Fibroblast of pulmonary artery (primary cell): ENCODE measurements at regions not wholly inside any gene's neighbourhood (a gene's known extent, or its start where the extent isn't known, plus 50 kb on each side); places are given as distances from the start of the nearest gene placed in this dataset.

Source experiments
- DNase-seq: peaks from one replicate; pipeline ENCODE4 v3.0.0-alpha.2; 2010; ENCODE audit warnings: low read depth
- H3K4me3 ChIP-seq: replicated peaks from 2 replicates; pipeline ENCODE4 v1.5.1; 2011; ENCODE audit warnings: low read depth, mild to moderate bottlenecking, control low read depth, low read length, moderate library complexity
- CTCF ChIP-seq: IDR thresholded peaks from 2 replicates; pipeline ENCODE4 v1.5.1; 2011; ENCODE audit warnings: mild to moderate bottlenecking, control low read depth, low read length, inconsistent platforms; ENCODE audit errors: missing control alignments

- no peak overlapping the region for H3K4me3 ChIP-seq
- no peak for DNase-seq
- TF ChIP-seq CTCF: no peak
Observed at GRCh38 chr18:42442656-42443055, 487.6 kb downstream of the PIK3C3 start.

GRCh38 chr18:42444349-42444748 lies 489.3 kb downstream of the PIK3C3 start:
- TF ChIP-seq CTCF: no peak
- no peak for DNase-seq
- H3K4me3 ChIP-seq: no peak overlapping the region

- H3K4me3 ChIP-seq: no peak overlapping the region
- TF ChIP-seq CTCF: no peak
- DNase-seq: no peak
Observed at GRCh38 chr18:42445359-42445758, 490.3 kb downstream of the PIK3C3 start.

- peak; percentile 67 for DNase-seq
- no peak overlapping the region for H3K4me3 ChIP-seq
- no peak for TF ChIP-seq CTCF
Observed at GRCh38 chr18:42446195-42446594, 491.2 kb downstream of the PIK3C3 start.

DNA sequence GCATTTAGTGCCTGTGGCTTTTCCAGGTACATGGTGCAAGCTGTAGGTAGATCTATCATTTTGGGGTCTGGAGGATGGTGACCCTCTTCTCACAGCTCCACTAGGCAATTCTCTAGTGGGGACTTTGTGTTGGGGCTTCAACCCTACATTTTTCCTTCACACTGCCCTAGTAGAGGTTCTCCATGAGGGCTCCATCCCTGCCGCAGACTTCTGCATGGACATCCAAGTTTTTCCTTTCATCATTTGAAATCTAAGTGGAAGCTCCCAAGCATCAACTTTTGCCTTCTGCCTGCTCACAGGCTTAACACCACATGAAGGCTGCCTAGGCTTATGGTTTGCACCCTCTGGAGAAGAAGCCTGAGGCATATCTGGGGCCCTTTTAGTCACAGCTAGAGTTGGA lies 492.7 kb downstream of the PIK3C3 start:
- H3K4me3 ChIP-seq: no peak overlapping the region
- DNase-seq: no peak
- no peak for TF ChIP-seq CTCF

DNA sequence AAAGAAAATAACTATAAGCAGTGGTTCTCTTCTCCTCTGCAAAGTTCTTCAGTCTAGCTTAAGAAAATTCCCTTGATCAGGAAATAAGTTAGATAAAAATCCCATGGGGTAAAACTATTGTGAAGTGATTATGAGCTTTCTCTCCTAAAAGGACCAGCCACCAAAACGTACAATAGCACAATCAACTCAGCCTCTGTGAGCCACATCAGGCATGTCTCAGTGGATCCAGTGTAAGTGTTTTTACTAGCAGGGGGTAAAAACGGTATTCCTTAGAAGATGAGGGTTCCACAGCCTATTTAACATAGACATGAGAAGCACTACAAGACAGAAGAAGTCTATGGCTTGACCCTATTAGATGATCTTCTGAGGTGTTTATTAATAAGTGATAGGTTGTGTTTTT lies 503.2 kb downstream of the PIK3C3 start:
- no peak overlapping the region for H3K4me3 ChIP-seq
- DNase-seq: no peak
- TF ChIP-seq CTCF: no peak

- TF ChIP-seq CTCF: no peak
- no peak for DNase-seq
- no peak overlapping the region for H3K4me3 ChIP-seq
Observed at GRCh38 chr18:42459873-42460272, 504.8 kb downstream of the PIK3C3 start.
